ENCODE measurements at regions not wholly inside any gene's neighbourhood (a gene's known extent, or its start where the extent isn't known, plus 50 kb on each side); places are given as distances from the start of the nearest gene placed in this dataset.

- TF ChIP-seq CTCF (IDR thresholded peaks at IDR 0.05; ENCODE audit: low read length) (no peak), EZH2 (optimal IDR thresholded peaks at IDR 0.05; ENCODE audit: low read depth, low read length) (no peak)
Measured at GRCh38 chr2:100767224-100767653, 52.7 kb upstream of the NPAS2 start.

All from MM.1S (cell line).